ENCODE measurements at regions not wholly inside any gene's neighbourhood (a gene's known extent, or its start where the extent isn't known, plus 50 kb on each side); places are given as distances from the start of the nearest gene placed in this dataset.

- ChIA-PET CTCF (no interaction called here), POLR2A (no interaction called here)
- Histone ChIP-seq H3K4me1 (0 out of 2 replicates have a peak, but pooled peaks cover 7% of the 10 kb centered on the region), H3K9me3 (no peaks in the 10 kb centered on the region; the same call in 1 of the 2 replicates), H3K27me3 (replicated peaks; ENCODE audit: control insufficient read depth, insufficient read depth, low read length) (no peaks in the 10 kb centered on the region), H3K4me3 (ENCODE audit: low read depth, low read length) (no peak overlapping the region), H3K36me3 (ENCODE audit: control insufficient read depth, insufficient read depth, low read length) (no peaks in the 10 kb centered on the region)
- TF ChIP-seq CTCF (IDR thresholded peaks at IDR 0.05; ENCODE audit: insufficient read depth in 1 of 2, low read depth in 1 of 2, low read length in 1 of 2, severe bottlenecking in 1 of 2, unreplicated experiment in 1 of 2) = no peak
- DNase-seq = peak in 1 of 2 experiments; percentile 18
- BruUV-seq (replicated peaks) = no TSS peak
- peaks cover 25% of the 10 kb centered on the region for H3K4me1 Mint-ChIP-seq (ENCODE audit: low read depth, unreplicated experiment)
- H3K36me3 Mint-ChIP-seq (ENCODE audit: insufficient read depth, unreplicated experiment) = no peaks in the 10 kb centered on the region
- no peak overlapping the region for H3K4me3 Mint-ChIP-seq (ENCODE audit: unreplicated experiment)
- H3K9me3 Mint-ChIP-seq (ENCODE audit: unreplicated experiment) = no peaks in the 10 kb centered on the region
- H3K27me3 Mint-ChIP-seq (ENCODE audit: insufficient read depth, unreplicated experiment) = peaks cover 3% of the 10 kb centered on the region
- intact Hi-C loops (cut with micrococcal nuclease; ENCODE audit: unreplicated experiment) = no loop called here
- no peak overlapping the region for H3K27ac Mint-ChIP-seq (ENCODE audit: unreplicated experiment)
These were observed 97.9 kb upstream of the C3orf80 start for GRCh38 chr3:160127308-160127707.

- Histone ChIP-seq H3K4me1 (0 out of 2 replicates have a peak, but pooled peaks cover 7% of the 10 kb centered on the region), H3K4me3 (ENCODE audit: low read depth, low read length) (no peak overlapping the region)
These were observed 97.2 kb upstream of the C3orf80 start for GRCh38 chr3:160128056-160128455.

GRCh38 chr3:160129459-160130061, 95.7 kb upstream of the C3orf80 start:
- TF ChIP-seq CTCF (IDR thresholded peaks at IDR 0.05; ENCODE audit: insufficient read depth in 1 of 2, low read depth in 1 of 2, low read length in 1 of 2, severe bottlenecking in 1 of 2, unreplicated experiment in 1 of 2) = no peak
- Histone ChIP-seq H3K27me3 (replicated peaks; ENCODE audit: control insufficient read depth, insufficient read depth, low read length) (no peaks in the 10 kb centered on the region), H3K36me3 (ENCODE audit: control insufficient read depth, insufficient read depth, low read length) (no peaks in the 10 kb centered on the region), H3K9me3 (no peaks in the 10 kb centered on the region), H3K4me3 (ENCODE audit: low read depth, low read length) (no peak overlapping the region), H3K4me1 (peaks cover 14% of the 10 kb centered on the region; the same call in 1 of the 2 replicates)
- no TSS peak for BruUV-seq (replicated peaks)
- no peaks in the 10 kb centered on the region for H3K36me3 Mint-ChIP-seq (ENCODE audit: insufficient read depth, unreplicated experiment)
- H3K27me3 Mint-ChIP-seq (ENCODE audit: insufficient read depth, unreplicated experiment) = no peaks in the 10 kb centered on the region
- peaks cover 33% of the 10 kb centered on the region for H3K4me1 Mint-ChIP-seq (ENCODE audit: low read depth, unreplicated experiment)
- H3K4me3 Mint-ChIP-seq (ENCODE audit: unreplicated experiment) = no peak overlapping the region
- ChIA-PET CTCF (no interaction called here), POLR2A (interaction anchor here (0.6 kb wide), 1 partner anchor 356 kb away, joined by 7 read pairs; no protein-coding TSS in a partner anchor)
- intact Hi-C loops (cut with micrococcal nuclease; ENCODE audit: unreplicated experiment) = no loop called here
- no peak overlapping the region for H3K27ac Mint-ChIP-seq (ENCODE audit: unreplicated experiment)
- no peak for DNase-seq
- no peaks in the 10 kb centered on the region for H3K9me3 Mint-ChIP-seq (ENCODE audit: unreplicated experiment)

More at GRCh38 chr3:160128056-160128455, 97.2 kb upstream of the C3orf80 start:
- TF ChIP-seq CTCF (IDR thresholded peaks at IDR 0.05; ENCODE audit: insufficient read depth in 1 of 2, low read depth in 1 of 2, low read length in 1 of 2, severe bottlenecking in 1 of 2, unreplicated experiment in 1 of 2) = no peak
- Mint-ChIP-seq H3K9me3 (ENCODE audit: unreplicated experiment) (no peaks in the 10 kb centered on the region), H3K4me1 (ENCODE audit: low read depth, unreplicated experiment) (peaks cover 25% of the 10 kb centered on the region), H3K4me3 (ENCODE audit: unreplicated experiment) (no peak overlapping the region), H3K27ac (ENCODE audit: unreplicated experiment) (no peak overlapping the region), H3K27me3 (ENCODE audit: insufficient read depth, unreplicated experiment) (no peaks in the 10 kb centered on the region), H3K36me3 (ENCODE audit: insufficient read depth, unreplicated experiment) (no peaks in the 10 kb centered on the region)
- Histone ChIP-seq H3K9me3 (no peaks in the 10 kb centered on the region), H3K27me3 (replicated peaks; ENCODE audit: control insufficient read depth, insufficient read depth, low read length) (no peaks in the 10 kb centered on the region), H3K36me3 (ENCODE audit: control insufficient read depth, insufficient read depth, low read length) (no peaks in the 10 kb centered on the region)
- DNase-seq = no peak
- intact Hi-C loops (cut with micrococcal nuclease; ENCODE audit: unreplicated experiment) = no loop called here
- ChIA-PET POLR2A (no interaction called here), CTCF (interaction anchor here (0.7 to 0.9 kb wide), 2 partner anchors 41 to 83 kb away, joined by 3 to 4 read pairs; no protein-coding TSS in a partner anchor)
- no TSS peak for BruUV-seq (replicated peaks)
